B cell (primary cell): ENCODE measurements at regions not wholly inside any gene's neighbourhood (a gene's known extent, or its start where the extent isn't known, plus 50 kb on each side); places are given as distances from the start of the nearest gene placed in this dataset.

Experiments used
- ATAC-seq: fragments of 200-7000 bp; cut with Tn5 transposase; one replicate; pipeline ENCODE4 v1.10.0; 2021; ENCODE audit warnings: low read depth, mild to moderate bottlenecking, moderate number of reproducible peaks, moderate library complexity
- CTCF ChIA-PET: fragments of 350-600 bp; sonication (Branson Sonifier 250); formaldehyde crosslinking; loops from one replicate; lab custom pipeline; 2021; ENCODE audit warnings: antibody characterized with exemption, inconsistent platforms; lab: Charles Lee
- POLR2A ChIA-PET: fragments of 350-600 bp; sonication (Branson Sonifier 250); formaldehyde crosslinking; loops from one replicate; lab custom pipeline; 2021; ENCODE audit warnings: antibody characterized with exemption; lab: Charles Lee
- DNase-seq: peaks from one replicate; pipeline ENCODE4 v3.0.0; 2013
- H2AFZ ChIP-seq: 2 replicates; pipeline ENCODE4 v1.6.1; 2012; ENCODE audit warnings: mild to moderate bottlenecking, low read depth, low read length; ENCODE audit not compliant: insufficient read depth, poor library complexity, severe bottlenecking
- H3K27ac ChIP-seq, 2 donors: 1 replicate in 1 of 2; 2 replicates in 1 of 2; pipeline ENCODE4 v1.5.1; 2012 to 2013; ENCODE audit warnings: low read length in 2 of 2, mild to moderate bottlenecking in 2 of 2, moderate library complexity in 1 of 2
- H3K27me3 ChIP-seq, 4 experiments: fragments of 200-600 bp in 1 of 4; sonication (generic) in 1 of 4; replicated peaks in 1 of 4; 1 replicate in 2 of 4; 2 replicates in 2 of 4; pipeline versions ENCODE4 v1.6.1 to v1.7.0; 2013 to 2016; ENCODE audit warnings: low read length in 3 of 4, mild to moderate bottlenecking in 2 of 4, mixed read lengths in 1 of 4, moderate library complexity in 1 of 4; ENCODE audit not compliant: insufficient read depth in 4 of 4, control insufficient read depth in 3 of 4; ENCODE audit errors: control extremely low read depth in 1 of 4
- H3K36me3 ChIP-seq, 2 experiments: replicated peaks in 1 of 2; 1 replicate in 1 of 2; 2 replicates in 1 of 2; pipeline versions ENCODE4 v1.6.1 to v1.7.1; 2013; ENCODE audit warnings: low read length in 1 of 2; ENCODE audit not compliant: insufficient read depth in 2 of 2, control insufficient read depth in 1 of 2; ENCODE audit errors: control extremely low read depth in 1 of 2, extremely low read depth in 1 of 2
- H3K4me1 ChIP-seq, 2 donors: fragments of 200-600 bp in 1 of 2; sonication (generic) in 1 of 2; 1 replicate in 1 of 2; 2 replicates in 1 of 2; pipeline versions ENCODE4 v1.5.1 to v1.6.1; 2013 to 2017; ENCODE audit warnings: low read length in 2 of 2; ENCODE audit not compliant: control insufficient read depth in 2 of 2, insufficient read depth in 2 of 2
- H3K4me2 ChIP-seq: replicated peaks from 2 replicates; pipeline ENCODE3; 2012; ENCODE audit warnings: mild to moderate bottlenecking, low read depth, low read length; ENCODE audit not compliant: poor library complexity, severe bottlenecking
- H3K4me3 ChIP-seq, 5 experiments: fragments of 200-600 bp in 1 of 5; sonication (generic) in 1 of 5; 1 replicate in 3 of 5; 2 replicates in 2 of 5; pipeline versions ENCODE4 v1.5.1 to v1.7.0; 2011 to 2016; ENCODE audit warnings: low read length in 4 of 5, mild to moderate bottlenecking in 4 of 5, low read depth in 2 of 5, control low read depth in 1 of 5, moderate library complexity in 1 of 5; ENCODE audit not compliant: insufficient read depth in 1 of 5; ENCODE audit errors: control extremely low read depth in 1 of 5, extremely low read depth in 1 of 5
- H3K79me2 ChIP-seq: fragments of 200-600 bp; sonication (generic); one replicate; pipeline ENCODE4 v1.6.0; 2016; ENCODE audit warnings: low read length; ENCODE audit not compliant: control insufficient read depth, insufficient read depth
- H3K9ac ChIP-seq: fragments of 200-600 bp; sonication (generic); 2 replicates; pipeline ENCODE4 v1.6.1; 2017; ENCODE audit warnings: mild to moderate bottlenecking, low read length, moderate library complexity
- H3K9me3 ChIP-seq, 3 donors: one replicate each; pipeline versions ENCODE4 v1.6.1 to v1.7.1; 2013; ENCODE audit warnings: low read length in 2 of 3; ENCODE audit not compliant: control insufficient read depth in 2 of 3, insufficient read depth in 1 of 3; ENCODE audit errors: control extremely low read depth in 1 of 3
- H4K20me1 ChIP-seq: 2 replicates; pipeline ENCODE4 v1.6.0; 2012; ENCODE audit warnings: mild to moderate bottlenecking, low read length; ENCODE audit not compliant: insufficient read depth, control insufficient read depth, poor library complexity, severe bottlenecking
- H3K27ac Mint-ChIP-seq: one replicate; pipeline ENCODE4 v1.8.0; 2021; ENCODE audit warnings: mixed read lengths
- H3K27me3 Mint-ChIP-seq: one replicate; pipeline ENCODE4 v1.8.0; 2021; ENCODE audit warnings: mixed read lengths
- H3K4me1 Mint-ChIP-seq: one replicate; pipeline ENCODE4 v1.8.0; 2021; ENCODE audit warnings: mixed read lengths
- H3K4me3 Mint-ChIP-seq: one replicate; pipeline ENCODE4 v1.8.0; 2021; ENCODE audit warnings: mixed read lengths
- H3K9me3 Mint-ChIP-seq: one replicate; pipeline ENCODE4 v1.8.0; 2022; ENCODE audit warnings: mixed read lengths; ENCODE audit not compliant: insufficient read depth
- EZH2 ChIP-seq: IDR thresholded peaks from 2 replicates; pipeline ENCODE4 v1.6.1; 2012; ENCODE audit warnings: borderline replicate concordance, low read depth, mild to moderate bottlenecking, moderate library complexity, low read length; ENCODE audit not compliant: insufficient read depth, poor library complexity, severe bottlenecking
- WGBS: methylation state at CpG from one replicate; pipeline ENCODE4 v1.1.5; 2013; ENCODE audit warnings: missing lambda C conversion rate; ENCODE audit not compliant: insufficient coverage; 5-methylcytosine and 5-hydroxymethylcytosine counted together
- intact Hi-C: fragments of 100-400 bp; cut with micrococcal nuclease; formaldehyde crosslinking; loops from one replicate; pipeline ENCODE4 v1.10.0; 2022
- TF ChIP-seq, protein P1 (sequence below): fragments of 200-600 bp; IDR thresholded peaks from one replicate; pipeline ENCODE4 v1.8.0; 2022; ENCODE audit warnings: antibody characterized with exemption, mild to moderate bottlenecking

DNA sequence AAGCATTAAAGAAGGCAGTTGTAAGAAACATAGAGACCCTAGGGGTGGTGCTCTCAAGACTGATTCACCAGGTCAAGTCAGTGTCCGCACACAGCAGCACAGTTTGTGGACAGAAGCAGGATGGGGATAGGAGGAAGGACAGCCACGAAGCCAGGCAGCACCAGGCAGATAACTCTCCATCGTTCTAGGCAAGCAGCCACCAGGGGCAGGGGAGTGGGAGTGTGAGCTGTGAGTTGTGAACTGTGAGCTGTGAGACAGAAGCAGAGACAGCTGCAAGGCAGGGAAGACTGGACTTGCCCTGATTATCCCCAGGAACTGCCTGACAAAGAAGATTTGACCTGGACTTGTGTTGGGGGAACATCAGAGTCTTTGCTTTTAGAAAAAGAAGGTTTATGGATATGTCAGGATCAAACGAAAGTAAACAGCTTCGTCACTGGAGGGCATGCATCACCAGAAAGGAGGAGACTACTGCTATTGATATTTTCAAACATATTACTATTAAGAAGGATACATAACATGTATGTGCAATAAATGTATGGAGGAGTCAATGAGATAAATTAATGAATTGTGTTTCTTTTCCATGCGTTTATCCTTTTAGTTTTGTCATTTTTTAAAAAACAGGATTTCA is 286.1 kb downstream of the IRS2 start:
- Mint-ChIP-seq H3K4me1 (no peaks in the 10 kb centered on the region), H3K27ac (no peak overlapping the region), H3K9me3 (peaks cover 10% of the 10 kb centered on the region), H3K4me3 (no peak overlapping the region), H3K27me3 (no peaks in the 10 kb centered on the region)
- intact Hi-C loops: no loop called here
- DNase-seq (no peak), ATAC-seq (no peak)
- no peaks in the 10 kb centered on the region for H4K20me1 ChIP-seq
- no peaks in the 10 kb centered on the region for H3K79me2 ChIP-seq
- H3K9me3 ChIP-seq: no peaks in the 10 kb centered on the region
- no peaks in the 10 kb centered on the region for H3K4me1 ChIP-seq
- H3K36me3 ChIP-seq: no peaks in the 10 kb centered on the region
- TF ChIP-seq, protein P1, sequence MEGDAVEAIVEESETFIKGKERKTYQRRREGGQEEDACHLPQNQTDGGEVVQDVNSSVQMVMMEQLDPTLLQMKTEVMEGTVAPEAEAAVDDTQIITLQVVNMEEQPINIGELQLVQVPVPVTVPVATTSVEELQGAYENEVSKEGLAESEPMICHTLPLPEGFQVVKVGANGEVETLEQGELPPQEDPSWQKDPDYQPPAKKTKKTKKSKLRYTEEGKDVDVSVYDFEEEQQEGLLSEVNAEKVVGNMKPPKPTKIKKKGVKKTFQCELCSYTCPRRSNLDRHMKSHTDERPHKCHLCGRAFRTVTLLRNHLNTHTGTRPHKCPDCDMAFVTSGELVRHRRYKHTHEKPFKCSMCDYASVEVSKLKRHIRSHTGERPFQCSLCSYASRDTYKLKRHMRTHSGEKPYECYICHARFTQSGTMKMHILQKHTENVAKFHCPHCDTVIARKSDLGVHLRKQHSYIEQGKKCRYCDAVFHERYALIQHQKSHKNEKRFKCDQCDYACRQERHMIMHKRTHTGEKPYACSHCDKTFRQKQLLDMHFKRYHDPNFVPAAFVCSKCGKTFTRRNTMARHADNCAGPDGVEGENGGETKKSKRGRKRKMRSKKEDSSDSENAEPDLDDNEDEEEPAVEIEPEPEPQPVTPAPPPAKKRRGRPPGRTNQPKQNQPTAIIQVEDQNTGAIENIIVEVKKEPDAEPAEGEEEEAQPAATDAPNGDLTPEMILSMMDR: no peak
- no peak for TF ChIP-seq EZH2
- H3K27ac ChIP-seq: no peak overlapping the region
- H3K27me3 ChIP-seq: no peaks in the 10 kb centered on the region
- H3K9ac ChIP-seq: no peak overlapping the region
- ChIA-PET CTCF (no interaction called here), POLR2A (no interaction called here)
- 61% methylated on average over 3 of the region's 6 CpGs for WGBS
- no peak overlapping the region for H2AFZ ChIP-seq
- no peak overlapping the region for H3K4me3 ChIP-seq
- H3K4me2 ChIP-seq: no peak overlapping the region

DNA sequence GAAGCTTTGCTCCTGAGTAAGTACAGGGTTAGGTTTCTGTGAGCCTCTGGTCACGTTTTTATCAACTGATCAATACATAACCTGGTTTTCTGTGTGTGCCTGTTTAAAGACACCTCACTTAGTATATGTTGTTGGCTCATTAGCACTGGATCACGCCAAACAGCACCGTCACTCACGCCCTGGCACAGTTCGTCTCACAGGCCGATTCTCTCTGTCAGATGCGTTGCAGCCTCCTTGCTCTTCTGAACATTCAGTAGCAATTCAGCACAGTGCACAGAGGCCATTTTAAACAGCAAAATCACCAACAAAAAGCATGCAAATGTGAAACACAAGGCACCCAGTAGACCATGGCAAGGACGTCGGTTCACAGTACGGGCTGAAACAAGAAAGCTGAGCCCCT is 288.5 kb downstream of the IRS2 start:
- CTCF ChIA-PET: no interaction called here
- H3K4me3 Mint-ChIP-seq: no peak overlapping the region
- Histone ChIP-seq H3K36me3 (no peaks in the 10 kb centered on the region), H3K9ac (no peak overlapping the region), H3K27ac (no peak overlapping the region), H3K4me3 (no peak overlapping the region), H3K4me2 (no peak overlapping the region), H3K4me1 (no peaks in the 10 kb centered on the region), H2AFZ (no peak overlapping the region), H4K20me1 (no peaks in the 10 kb centered on the region), H3K9me3 (no peaks in the 10 kb centered on the region), H3K27me3 (no peaks in the 10 kb centered on the region), H3K79me2 (no peaks in the 10 kb centered on the region)
- WGBS: 88% methylated on average over 9 of the region's 10 CpGs
- ATAC-seq (no peak), DNase-seq (no peak)
- H3K9me3 Mint-ChIP-seq: peaks cover 2% of the 10 kb centered on the region
- no peaks in the 10 kb centered on the region for H3K4me1 Mint-ChIP-seq
- POLR2A ChIA-PET: no interaction called here
- intact Hi-C loops: no loop called here
- H3K27ac Mint-ChIP-seq: no peak overlapping the region
- TF ChIP-seq, protein P1: no peak
- TF ChIP-seq EZH2: no peak
- no peaks in the 10 kb centered on the region for H3K27me3 Mint-ChIP-seq
